Liver (tissue), 8 donors: ENCODE measurements at regions not wholly inside any gene's neighbourhood (a gene's known extent, or its start where the extent isn't known, plus 50 kb on each side); places are given as distances from the start of the nearest gene placed in this dataset.

Experiments
- DNase-seq: peaks from one replicate; pipeline ENCODE4 v3.0.0-alpha.2; 2017; ENCODE audit warnings: low spot score
- H3K27ac ChIP-seq, 2 donors: one replicate each; pipeline ENCODE4 v1.7.0; 2013; ENCODE audit warnings: inconsistent platforms in 2 of 2, low read length in 2 of 2, control low read depth in 1 of 2, low read depth in 1 of 2, mild to moderate bottlenecking in 1 of 2
- H3K27me3 ChIP-seq, 4 donors: one replicate each; pipeline versions ENCODE4 v1.6.1 to v1.7.0; 2013; ENCODE audit warnings: low read length in 3 of 4, inconsistent platforms in 1 of 4, mild to moderate bottlenecking in 1 of 4, moderate library complexity in 1 of 4; ENCODE audit not compliant: control insufficient read depth in 4 of 4, insufficient read depth in 4 of 4
- H3K36me3 ChIP-seq, 4 donors: one replicate each; pipeline versions ENCODE4 v1.6.1 to v1.7.0; 2013; ENCODE audit warnings: low read length in 3 of 4, mild to moderate bottlenecking in 3 of 4, low read depth in 1 of 4, moderate library complexity in 1 of 4; ENCODE audit not compliant: control insufficient read depth in 4 of 4, insufficient read depth in 3 of 4
- H3K4me1 ChIP-seq, 4 donors: one replicate each; pipeline versions ENCODE4 v1.6.1 to v1.7.0; 2013; ENCODE audit warnings: low read length in 3 of 4, mild to moderate bottlenecking in 3 of 4, moderate library complexity in 1 of 4; ENCODE audit not compliant: control insufficient read depth in 4 of 4, insufficient read depth in 4 of 4
- H3K4me3 ChIP-seq, 3 donors: one replicate each; pipeline versions ENCODE4 v1.6.1 to v1.7.0; 2013; ENCODE audit warnings: low read length in 3 of 3, control low read depth in 1 of 3, low read depth in 1 of 3, mild to moderate bottlenecking in 1 of 3
- H3K9ac ChIP-seq, 2 donors: one replicate each; pipeline ENCODE4 v1.7.0; 2013; ENCODE audit warnings: low read length in 2 of 2, mild to moderate bottlenecking in 2 of 2, moderate library complexity in 2 of 2, control low read depth in 1 of 2, low read depth in 1 of 2
- H3K9me3 ChIP-seq, 4 donors: one replicate each; pipeline versions ENCODE4 v1.6.1 to v1.7.0; 2013; ENCODE audit warnings: low read length in 3 of 4; ENCODE audit not compliant: control insufficient read depth in 4 of 4
- ATF3 ChIP-seq: IDR thresholded peaks from 2 replicates; pipeline ENCODE4 v1.6.1; 2016; ENCODE audit warnings: antibody characterized with exemption
- CTCF ChIP-seq: fragments of 150-350 bp; IDR thresholded peaks from 2 replicates; pipeline ENCODE4 v1.5.1; 2017; ENCODE audit warnings: improper control_type of control experiment, low read depth, low read length; ENCODE audit not compliant: missing input control
- EGR1 ChIP-seq, 2 donors: IDR thresholded peaks; 2 replicates each; pipeline ENCODE4 v1.6.1; 2016 to 2018; ENCODE audit warnings: antibody characterized with exemption in 2 of 2, low read depth in 2 of 2
- FOXA1 ChIP-seq: IDR thresholded peaks from 2 replicates; pipeline ENCODE4 v1.6.1; 2016; ENCODE audit warnings: antibody characterized with exemption
- HNF4G ChIP-seq: IDR thresholded peaks from 2 replicates; pipeline ENCODE4 v1.6.1; 2016; ENCODE audit warnings: antibody characterized with exemption
- RAD21 ChIP-seq, 2 donors: IDR thresholded peaks; 2 replicates each; pipeline ENCODE4 v1.6.1; 2016; ENCODE audit warnings: antibody characterized with exemption in 2 of 2, mild to moderate bottlenecking in 2 of 2
- REST ChIP-seq: IDR thresholded peaks from 2 replicates; pipeline ENCODE4 v1.6.1; 2016; ENCODE audit warnings: antibody characterized with exemption, mild to moderate bottlenecking
- RXRA ChIP-seq, 2 donors: IDR thresholded peaks; 2 replicates each; pipeline ENCODE4 v1.6.1; 2017 to 2018; ENCODE audit warnings: antibody characterized with exemption in 2 of 2, mild to moderate bottlenecking in 1 of 2
- SP1 ChIP-seq: IDR thresholded peaks from 2 replicates; pipeline ENCODE4 v1.6.1; 2018; ENCODE audit warnings: antibody characterized with exemption, mild to moderate bottlenecking
- TAF1 ChIP-seq: conservative IDR thresholded peaks from 2 replicates; pipeline ENCODE4 v1.6.1; 2016; ENCODE audit warnings: antibody characterized with exemption, mild to moderate bottlenecking
- WGBS: extraction: QIAGEN DNeasy Blood & Tissue Kit; methylation state at CpG from one replicate; pipeline ENCODE4 v1.1.7; 2013; 5-methylcytosine and 5-hydroxymethylcytosine counted together
- donor health status: healthy.
- donor health status: healthy.
- donor health status: healthy.
- donor health status: healthy.
- donor health status: healthy.

- TF ChIP-seq REST (no peak), SP1 (no peak)
Observed at GRCh38 chr18:76277801-76278200, 217.2 kb downstream of the ZNF516 start (continued).

- H3K4me3 ChIP-seq: no peak overlapping the region
- H3K9ac ChIP-seq: no peak overlapping the region
- DNase-seq: no peak
- H3K27ac ChIP-seq: no peak overlapping the region
- WGBS: 64% methylated on average over 7 of the region's 7 CpGs
- TF ChIP-seq CTCF: no peak
- TF ChIP-seq ATF3: no peak
- no peak for TF ChIP-seq HNF4G
- no peak for TF ChIP-seq FOXA1
- TF ChIP-seq RXRA (IDR thresholded peaks at IDR 0.05): no peak
- no peak for TF ChIP-seq TAF1
- H3K27me3 ChIP-seq: no peaks in the 10 kb centered on the region
- no peaks in the 10 kb centered on the region for H3K4me1 ChIP-seq
- H3K9me3 ChIP-seq: no peaks in the 10 kb centered on the region
- no peaks in the 10 kb centered on the region for H3K36me3 ChIP-seq
Observed at GRCh38 chr18:76275727-76276313, 219.2 kb downstream of the ZNF516 start.

GRCh38 chr18:76274468-76275289 lies 220.4 kb downstream of the ZNF516 start:
- H3K4me1 ChIP-seq: no peaks in the 10 kb centered on the region
- H3K9ac ChIP-seq: no peak overlapping the region
- TF ChIP-seq EGR1 (IDR thresholded peaks at IDR 0.05; ENCODE audit: low read depth in 2 of 2) (no peak), CTCF (peak; percentile 13), RAD21 (IDR thresholded peaks at IDR 0.05) (peak; percentile 50 to 66)
- no peak for DNase-seq
- no peaks in the 10 kb centered on the region for H3K27me3 ChIP-seq
- H3K27ac ChIP-seq: no peak overlapping the region
- no peaks in the 10 kb centered on the region for H3K36me3 ChIP-seq
- no peak overlapping the region for H3K4me3 ChIP-seq
- WGBS: 40% methylated on average over 19 of the region's 19 CpGs
- H3K9me3 ChIP-seq: no peaks in the 10 kb centered on the region
